ENCODE measurements at regions not wholly inside any gene's neighbourhood (a gene's known extent, or its start where the extent isn't known, plus 50 kb on each side); places are given as distances from the start of the nearest gene placed in this dataset.

GRCh38 chr16:9381399-9381798 lies 290.0 kb downstream of the HAPSTR1 start:
- ATAC-seq (ENCODE audit: low FRiP score): no peak
- no peak for TF ChIP-seq CTCF (IDR thresholded peaks at IDR 0.05)

GRCh38 chr16:9381905-9382304 lies 290.5 kb downstream of the HAPSTR1 start:
- no peak for TF ChIP-seq CTCF (IDR thresholded peaks at IDR 0.05)
- ATAC-seq (ENCODE audit: low FRiP score): no peak

More at GRCh38 chr16:9381399-9381798, 290.0 kb downstream of the HAPSTR1 start:
- DNase-seq (ENCODE audit: low spot score): no peak

GRCh38 chr16:9383281-9383680 lies 291.8 kb downstream of the HAPSTR1 start:
- no peak for ATAC-seq (ENCODE audit: low FRiP score)
- no peak for TF ChIP-seq CTCF (IDR thresholded peaks at IDR 0.05)
- DNase-seq (ENCODE audit: low spot score): no peak

More at GRCh38 chr16:9381905-9382304, 290.5 kb downstream of the HAPSTR1 start:
- no peak for DNase-seq (ENCODE audit: low spot score)

- no peak for TF ChIP-seq CTCF (IDR thresholded peaks at IDR 0.05)
- no peak for DNase-seq (ENCODE audit: low spot score)
- no peak for ATAC-seq (ENCODE audit: low FRiP score)
Observed at GRCh38 chr16:9384141-9384540, 292.7 kb downstream of the HAPSTR1 start.

GRCh38 chr16:9389543-9390207 lies 298.2 kb downstream of the HAPSTR1 start:
- DNase-seq (ENCODE audit: low spot score) (no peak), ATAC-seq (ENCODE audit: low FRiP score) (no peak)
- no peak for TF ChIP-seq CTCF (IDR thresholded peaks at IDR 0.05)

GRCh38 chr16:9392956-9393355 lies 301.5 kb downstream of the HAPSTR1 start:
- ATAC-seq (ENCODE audit: low FRiP score) (no peak), DNase-seq (ENCODE audit: low spot score) (no peak)
- no peak for TF ChIP-seq CTCF (IDR thresholded peaks at IDR 0.05)

- no peak for TF ChIP-seq CTCF (IDR thresholded peaks at IDR 0.05)
- no peak for ATAC-seq (ENCODE audit: low FRiP score)
- DNase-seq (ENCODE audit: low spot score): no peak
Observed at GRCh38 chr16:9393591-9393990, 302.1 kb downstream of the HAPSTR1 start.

Measured in omental fat pad (tissue), 3 donors.